ENCODE measurements at regions not wholly inside any gene's neighbourhood (a gene's known extent, or its start where the extent isn't known, plus 50 kb on each side); places are given as distances from the start of the nearest gene placed in this dataset.
A peak's percentile ranks its signal among the peaks of the same experiment; 100 is the strongest.

DNA sequence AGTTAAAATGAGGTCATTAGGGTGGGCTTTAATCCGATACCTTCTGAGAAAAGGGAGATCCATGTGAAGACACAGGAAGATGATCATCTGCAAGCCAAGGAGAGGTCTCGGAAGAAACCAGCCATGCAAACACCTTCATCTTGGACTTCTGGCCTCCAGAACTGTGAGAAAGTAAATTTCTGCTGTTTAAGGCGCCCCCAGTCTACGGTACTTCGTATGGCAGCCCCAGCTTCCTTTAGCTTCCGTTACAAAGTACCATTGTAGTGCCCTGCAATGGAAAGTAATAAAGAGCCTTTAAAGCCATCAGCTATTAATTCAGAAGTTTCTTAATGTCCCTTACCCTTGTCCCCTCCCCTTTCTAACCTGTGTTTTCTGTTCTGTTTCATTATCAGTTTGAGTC is 308.1 kb downstream of the AACS start:
- no peak for DNase-seq

DNA sequence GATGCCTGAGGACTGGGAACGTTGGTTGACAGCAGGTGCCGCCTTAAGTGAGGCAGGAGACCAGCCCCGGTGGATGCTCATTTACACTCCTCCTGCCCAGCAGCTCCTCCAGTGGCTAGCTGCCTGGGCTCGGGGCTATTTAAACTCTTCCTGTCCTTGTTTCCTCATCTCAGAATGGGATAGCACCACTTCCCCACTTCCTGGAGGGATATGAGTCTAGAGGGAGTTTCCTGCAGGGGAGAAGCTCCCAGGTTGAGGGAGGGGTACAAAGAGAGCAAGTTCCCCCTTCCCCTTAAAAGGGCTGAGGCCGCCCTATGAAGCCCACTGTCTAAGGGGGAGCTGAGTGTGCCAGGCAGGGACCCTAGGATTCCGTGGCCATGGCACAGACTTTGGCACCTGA is 311.2 kb downstream of the AACS start:
- no peak for DNase-seq

DNA sequence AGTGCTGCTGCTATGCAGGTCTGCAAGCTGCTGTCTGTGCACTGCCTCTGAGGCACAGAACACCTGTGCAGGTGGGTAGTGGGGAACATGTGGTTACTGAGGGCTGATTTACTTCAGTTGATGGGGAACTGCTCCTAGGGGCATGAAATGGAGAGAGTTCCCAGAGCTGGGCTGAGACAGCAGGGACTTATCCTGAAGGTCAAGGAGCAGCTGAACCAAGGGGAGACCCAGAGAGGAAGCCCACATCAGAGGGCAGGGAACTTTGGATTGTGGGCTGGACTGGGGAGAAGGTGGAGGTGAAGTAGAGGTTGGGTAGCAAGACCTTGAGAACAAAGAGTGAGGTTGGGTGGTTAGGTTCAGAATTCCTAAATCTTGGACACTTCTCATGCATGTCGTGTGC is 311.9 kb downstream of the AACS start:
- no peak for DNase-seq

- no peak for DNase-seq
Measured at GRCh38 chr12:125381373-125381772, 316.1 kb downstream of the AACS start.

DNA sequence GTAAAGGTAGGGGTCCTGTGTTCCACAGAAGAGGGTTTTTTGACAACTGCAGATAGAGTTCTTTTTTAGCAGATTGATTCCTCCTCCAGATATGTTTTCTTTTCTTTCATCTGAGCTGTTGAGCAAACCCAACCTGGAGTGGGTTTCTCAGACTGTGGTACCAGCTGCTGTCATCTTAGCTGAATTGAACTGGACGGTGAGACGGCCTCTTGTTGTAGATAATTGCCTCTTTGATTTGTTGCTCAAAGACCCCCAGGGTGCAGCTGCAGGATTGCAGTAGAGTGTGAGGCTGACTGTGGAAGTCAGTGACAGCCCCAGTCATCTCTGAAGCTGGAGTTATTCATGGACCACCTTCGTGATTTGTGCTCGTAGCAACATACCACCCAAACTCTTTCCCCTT is 317.7 kb downstream of the AACS start:
- DNase-seq, result no peak

GRCh38 chr12:125386652-125387051 is 321.4 kb downstream of the AACS start:
- DNase-seq, result no peak

GRCh38 chr12:125387206-125387605 is 322.0 kb downstream of the AACS start:
- no peak for DNase-seq

DNA sequence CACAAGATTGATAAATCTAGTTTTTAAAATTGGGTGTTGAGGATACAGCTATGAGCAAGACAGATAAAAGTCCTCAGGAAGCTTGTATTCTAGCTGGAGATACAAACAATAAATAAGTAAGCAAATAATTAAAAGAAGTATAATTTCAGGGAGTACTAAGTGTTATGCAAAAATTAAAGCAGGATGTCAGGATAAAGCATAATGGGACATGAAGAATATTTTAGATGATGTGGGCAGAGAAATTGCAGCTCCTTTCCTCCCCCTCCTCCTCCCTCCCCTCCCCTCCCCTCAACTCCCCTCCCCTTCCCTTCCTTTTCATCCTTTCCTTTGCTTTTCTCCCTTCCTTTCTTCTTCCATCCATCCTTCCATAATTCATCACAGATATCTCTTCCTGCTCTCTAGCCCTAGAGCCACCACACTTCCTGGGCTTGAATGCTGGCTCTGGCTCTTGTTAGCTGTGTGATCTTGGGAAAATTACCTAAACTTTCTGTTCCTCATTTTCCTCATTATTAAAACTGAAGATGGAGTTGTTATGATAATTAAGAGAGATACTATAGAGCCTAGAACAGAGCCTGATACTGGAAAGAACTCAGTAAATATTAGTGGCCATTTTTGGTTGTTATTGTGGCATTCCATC is 323.9 kb downstream of the AACS start:
- no peak for DNase-seq

GRCh38 chr12:125393569-125393968 is 328.3 kb downstream of the AACS start:
- DNase-seq, result no peak

- no peak for DNase-seq
Measured at GRCh38 chr12:125395583-125396215, 330.5 kb downstream of the AACS start.

GRCh38 chr12:125399489-125399888 is 334.3 kb downstream of the AACS start:
- no peak for DNase-seq

GRCh38 chr12:125402874-125403789 is 337.9 kb downstream of the AACS start:
- peak; percentile 42 to 67 (median 52) for DNase-seq

DNA sequence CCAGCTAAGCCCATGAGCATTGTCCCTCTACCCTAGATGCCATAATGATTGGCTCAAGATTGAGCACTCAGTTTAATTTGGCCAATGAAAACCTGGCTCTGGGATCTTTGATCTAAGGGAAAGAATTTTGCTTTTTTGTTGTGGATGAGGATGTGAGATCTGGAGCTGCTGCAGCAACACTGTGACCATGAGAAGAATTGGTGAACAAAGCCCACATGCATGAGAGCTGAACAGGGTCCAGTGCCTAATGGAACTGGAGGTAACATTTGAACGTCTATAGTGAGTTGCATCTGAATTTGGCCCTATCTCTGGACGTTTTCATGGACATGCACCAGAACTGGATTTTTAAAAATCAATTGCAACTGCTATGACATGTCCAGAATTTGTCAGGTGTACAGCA is 338.6 kb downstream of the AACS start:
- no peak for DNase-seq

DNA sequence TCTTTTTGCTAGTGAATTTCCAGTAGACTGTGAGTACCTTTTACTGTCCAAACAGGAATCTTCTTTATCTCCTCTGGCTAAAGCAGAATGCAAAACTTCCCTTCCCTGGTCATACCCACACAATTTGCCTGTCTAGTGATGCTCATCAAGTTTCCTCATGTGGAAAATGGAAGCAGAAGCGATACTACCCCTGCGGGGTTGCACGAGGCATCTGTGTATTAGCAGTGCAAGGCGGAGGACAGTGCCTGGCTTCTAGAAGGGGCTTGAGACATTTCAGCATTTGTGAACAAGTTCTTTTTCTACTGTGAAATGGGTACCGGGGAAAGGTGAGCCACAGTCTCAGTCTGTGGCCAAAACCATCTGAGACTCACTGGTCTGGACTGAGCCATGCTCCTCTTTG is 340.9 kb downstream of the AACS start:
- DNase-seq, result no peak

GRCh38 chr12:125408718-125409117 is 343.5 kb downstream of the AACS start:
- no peak for DNase-seq

DNA sequence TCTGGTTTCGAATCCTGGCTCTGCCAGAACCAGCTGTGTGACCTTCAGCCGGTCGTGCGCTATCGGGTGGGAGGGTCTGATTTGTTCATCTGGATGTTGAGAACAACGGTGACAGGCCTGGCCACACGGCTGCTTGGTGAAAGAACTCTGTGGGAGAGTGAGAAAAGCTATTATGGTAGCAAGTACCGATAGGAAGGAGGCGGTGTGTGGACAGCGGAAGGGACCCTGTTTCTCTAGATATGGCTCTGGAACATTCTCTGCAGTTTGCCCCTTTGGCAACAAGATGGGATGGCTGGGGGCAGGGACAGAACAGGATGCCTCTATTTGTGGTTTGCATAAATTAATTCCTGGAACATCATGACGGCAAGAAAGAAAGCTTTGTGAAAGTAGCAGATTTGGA is 347.3 kb downstream of the AACS start:
- DNase-seq, result no peak

GRCh38 chr12:125417446-125417845 is 352.2 kb downstream of the AACS start:
- no peak for DNase-seq

DNA sequence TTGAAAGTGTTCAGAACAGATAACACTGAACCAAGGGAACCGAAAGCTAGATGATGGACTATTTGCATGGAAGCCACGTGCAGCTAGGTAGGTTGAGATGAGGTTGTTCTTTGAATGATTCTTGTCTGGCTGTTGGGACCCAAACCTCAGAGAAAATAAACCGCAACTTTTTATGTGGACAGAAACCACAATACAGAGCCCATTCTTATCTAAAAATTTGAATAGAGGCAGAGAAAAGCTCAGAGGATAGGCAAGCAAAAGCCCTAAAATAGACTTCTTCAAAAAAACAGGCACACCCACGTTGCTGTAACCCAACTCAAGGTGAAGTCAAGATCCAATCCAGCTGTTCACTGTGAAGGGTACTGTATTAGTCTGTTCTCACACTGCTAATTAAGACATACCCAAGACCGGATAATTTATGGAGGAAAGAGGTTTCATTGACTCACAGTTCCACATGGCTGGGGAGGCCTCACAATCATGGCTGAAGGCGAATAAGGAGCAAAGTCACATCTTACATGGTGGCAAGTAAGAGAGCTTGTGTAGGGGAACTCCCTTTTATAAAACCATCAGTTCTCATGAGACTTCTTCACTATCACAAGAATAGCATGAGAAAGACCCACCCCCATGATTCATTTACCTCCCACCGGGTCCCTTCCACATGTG is 353.8 kb downstream of the AACS start:
- no peak for DNase-seq

- no peak for DNase-seq
Measured at GRCh38 chr12:125424909-125425308, 359.7 kb downstream of the AACS start.

DNA sequence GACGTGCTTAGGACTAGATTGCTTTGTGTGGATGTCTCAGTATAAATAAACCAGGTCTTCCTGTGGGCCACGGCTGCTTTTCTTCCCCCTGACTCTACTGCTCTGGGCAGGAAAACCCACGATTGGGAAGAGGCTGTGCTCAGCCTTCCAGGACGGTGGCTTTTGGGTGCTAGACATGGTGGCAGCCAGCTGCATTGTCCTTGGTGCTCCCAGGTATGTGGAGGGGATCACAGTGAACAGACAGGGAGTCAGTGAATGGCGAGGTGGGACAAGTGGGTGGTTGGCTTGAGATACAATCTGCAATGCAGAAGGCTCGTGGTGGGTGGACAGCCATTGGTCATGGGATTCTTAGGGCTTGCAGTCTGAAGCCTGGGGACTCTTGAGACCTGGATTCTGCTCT is 366.3 kb downstream of the AACS start:
- no peak for DNase-seq

GRCh38 chr12:125434131-125434530 is 368.9 kb downstream of the AACS start:
- no peak for DNase-seq

- no peak for DNase-seq
Measured at GRCh38 chr12:125434936-125435443, 369.8 kb downstream of the AACS start.

- no peak for DNase-seq
Measured at GRCh38 chr12:125435871-125436270, 370.6 kb downstream of the AACS start.
